ENCODE measurements at regions not wholly inside any gene's neighbourhood (a gene's known extent, or its start where the extent isn't known, plus 50 kb on each side); places are given as distances from the start of the nearest gene placed in this dataset.
"Not testable (repeated sequence)": the region's sequence is repeated elsewhere in the genome, so short reads cannot be mapped to it uniquely, and the experiment has no call there.

DNA sequence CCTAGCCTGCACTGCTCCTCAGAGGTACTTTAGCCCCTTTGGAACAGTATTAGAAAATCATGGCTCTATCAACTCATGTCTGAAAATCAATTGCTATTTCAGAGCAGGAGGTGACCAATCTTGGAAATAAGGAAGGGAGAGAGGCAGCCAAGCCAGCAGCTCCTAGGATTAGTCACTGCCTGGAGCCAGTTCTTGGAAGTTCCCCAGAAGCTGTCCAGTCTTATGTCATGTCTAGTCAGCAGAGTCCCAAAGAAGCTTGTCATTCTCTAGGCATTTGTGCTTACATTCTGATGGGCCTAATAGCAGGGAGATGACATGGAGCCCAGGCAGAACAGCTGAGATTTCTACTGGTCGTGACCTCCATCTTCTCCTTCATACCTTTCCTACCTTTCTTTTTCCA, 76.1 kb upstream of the PRSS12 start:
- H4K8ac ChIP-seq (ENCODE audit: extremely low read depth, insufficient read depth, low read length); H3K4me2 ChIP-seq (ENCODE audit: insufficient read depth in 1 of 2, low read depth in 2 of 2, low read length in 2 of 2); H3K4ac ChIP-seq (replicated peaks; ENCODE audit: insufficient read length, low read depth, low read length); H4K5ac ChIP-seq (ENCODE audit: insufficient read length, low read depth, low read length); H3K9me3 ChIP-seq (ENCODE audit: insufficient read depth in 2 of 2, low read depth in 1 of 2, low read length in 1 of 2); H2AFZ ChIP-seq (ENCODE audit: low read length); H2BK120ac ChIP-seq (replicated peaks; ENCODE audit: low read depth, low read length); H2BK20ac ChIP-seq (ENCODE audit: low read length); H2BK5ac ChIP-seq (ENCODE audit: low read depth, low read length); POLR2A ChIA-PET (ENCODE audit: partially characterized antibody); DNase-seq (ENCODE audit: low read depth in 1 of 2, low spot score in 2 of 2); H3K23ac ChIP-seq (ENCODE audit: insufficient read length); H3K4me3 ChIP-seq (ENCODE audit: extremely low read depth in 1 of 4, insufficient read depth in 2 of 4, low read depth in 3 of 4, low read length in 4 of 4); H3K79me2 ChIP-seq (ENCODE audit: control insufficient read depth in 1 of 2, insufficient read depth in 2 of 2, low read length in 2 of 2); H3K9ac ChIP-seq (replicated peaks in 1 of 4; ENCODE audit: extremely low read depth in 1 of 4, low read depth in 3 of 4, low read length in 3 of 4); H3K27ac ChIP-seq (ENCODE audit: low read depth, low read length); H3K14ac ChIP-seq (ENCODE audit: insufficient read length); H2BK15ac ChIP-seq (ENCODE audit: low read length); H3K27me3 ChIP-seq (replicated peaks in 1 of 4; ENCODE audit: control insufficient read depth in 3 of 4, extremely low read depth in 1 of 4, insufficient read depth in 3 of 4, low read length in 3 of 4); H3K18ac ChIP-seq (ENCODE audit: extremely low read depth, low read length); H3K36me3 ChIP-seq (ENCODE audit: control insufficient read depth in 2 of 4, insufficient read depth in 4 of 4, low read length in 3 of 4); H2BK12ac ChIP-seq (ENCODE audit: low read depth, low read length); H2AK5ac ChIP-seq (ENCODE audit: low read depth, low read length); H3K56ac ChIP-seq (replicated peaks; ENCODE audit: insufficient read length, low read depth, low read length); H4K20me1 ChIP-seq (replicated peaks in 1 of 2; ENCODE audit: control insufficient read depth in 1 of 2, insufficient read depth in 2 of 2, low read length in 2 of 2); H3K79me1 ChIP-seq (ENCODE audit: low read depth, low read length); CTCF ChIA-PET (ENCODE audit: partially characterized antibody); FAIRE-seq; H4K91ac ChIP-seq (replicated peaks; ENCODE audit: insufficient read length, low read length); H3K23me2 ChIP-seq (ENCODE audit: low read depth, low read length); H3K4me1 ChIP-seq (replicated peaks in 1 of 4; ENCODE audit: control insufficient read depth in 3 of 4, insufficient read depth in 4 of 4, low read length in 3 of 4): not testable (repeated sequence)
- WGBS, 2 experiments (ENCODE audit: extremely low coverage in 1 of 2, insufficient coverage in 1 of 2, insufficient read length in 1 of 2, insufficient replicate concordance in 2 of 2, low coverage in 1 of 2, low lambda C conversion rate in 2 of 2, missing lambda C conversion rate in 1 of 2), result no CpG with 5 or more reads among the region's 1 CpG

DNA sequence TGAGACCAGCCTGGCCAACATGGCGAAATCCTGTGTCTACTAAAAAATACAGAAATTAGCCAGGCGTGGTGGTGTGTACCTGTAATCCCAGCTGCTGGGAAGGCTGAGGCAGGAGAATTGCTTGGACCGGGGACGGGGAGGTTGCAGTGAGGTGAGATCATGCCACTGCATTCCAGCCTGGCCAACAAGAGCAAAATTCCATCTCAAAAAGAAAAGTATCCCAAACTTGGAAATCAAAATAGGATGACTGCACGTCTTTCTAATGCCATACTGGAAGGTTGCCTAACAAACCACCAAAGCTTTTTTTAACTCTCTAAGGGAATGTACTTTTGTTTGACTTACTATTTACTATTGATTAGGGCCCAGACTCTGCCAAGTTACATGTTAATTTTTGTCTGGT, 79.6 kb upstream of the PRSS12 start:
- POLR2A ChIA-PET (ENCODE audit: partially characterized antibody); DNase-seq (ENCODE audit: low read depth in 1 of 2, low spot score in 2 of 2): not testable (repeated sequence)

More for the DNA sequence above, 79.6 kb upstream of the PRSS12 start:
- H3K23ac ChIP-seq (ENCODE audit: insufficient read length); H3K9ac ChIP-seq (replicated peaks in 1 of 4; ENCODE audit: extremely low read depth in 1 of 4, low read depth in 3 of 4, low read length in 3 of 4); H3K4me3 ChIP-seq (ENCODE audit: extremely low read depth in 1 of 4, insufficient read depth in 2 of 4, low read depth in 3 of 4, low read length in 4 of 4); H3K56ac ChIP-seq (replicated peaks; ENCODE audit: insufficient read length, low read depth, low read length); H3K79me2 ChIP-seq (ENCODE audit: control insufficient read depth in 1 of 2, insufficient read depth in 2 of 2, low read length in 2 of 2); FAIRE-seq; H3K36me3 ChIP-seq (ENCODE audit: control insufficient read depth in 2 of 4, insufficient read depth in 4 of 4, low read length in 3 of 4); H4K8ac ChIP-seq (ENCODE audit: extremely low read depth, insufficient read depth, low read length); H3K4ac ChIP-seq (replicated peaks; ENCODE audit: insufficient read length, low read depth, low read length); H3K18ac ChIP-seq (ENCODE audit: extremely low read depth, low read length); H3K14ac ChIP-seq (ENCODE audit: insufficient read length); H2BK120ac ChIP-seq (replicated peaks; ENCODE audit: low read depth, low read length); H4K91ac ChIP-seq (replicated peaks; ENCODE audit: insufficient read length, low read length); H2BK15ac ChIP-seq (ENCODE audit: low read length); H3K23me2 ChIP-seq (ENCODE audit: low read depth, low read length); H2BK20ac ChIP-seq (ENCODE audit: low read length); H2BK5ac ChIP-seq (ENCODE audit: low read depth, low read length); H4K5ac ChIP-seq (ENCODE audit: insufficient read length, low read depth, low read length); H2AK5ac ChIP-seq (ENCODE audit: low read depth, low read length); H3K4me2 ChIP-seq (ENCODE audit: insufficient read depth in 1 of 2, low read depth in 2 of 2, low read length in 2 of 2); H3K27ac ChIP-seq (ENCODE audit: low read depth, low read length); H2AFZ ChIP-seq (ENCODE audit: low read length); H3K27me3 ChIP-seq (replicated peaks in 1 of 4; ENCODE audit: control insufficient read depth in 3 of 4, extremely low read depth in 1 of 4, insufficient read depth in 3 of 4, low read length in 3 of 4); CTCF ChIA-PET (ENCODE audit: partially characterized antibody); H2BK12ac ChIP-seq (ENCODE audit: low read depth, low read length); H3K9me3 ChIP-seq (ENCODE audit: insufficient read depth in 2 of 2, low read depth in 1 of 2, low read length in 1 of 2); H3K4me1 ChIP-seq (replicated peaks in 1 of 4; ENCODE audit: control insufficient read depth in 3 of 4, insufficient read depth in 4 of 4, low read length in 3 of 4); H4K20me1 ChIP-seq (replicated peaks in 1 of 2; ENCODE audit: control insufficient read depth in 1 of 2, insufficient read depth in 2 of 2, low read length in 2 of 2); H3K79me1 ChIP-seq (ENCODE audit: low read depth, low read length): not testable (repeated sequence)
- 96% methylated on average over 2 of the region's 5 CpGs; no CpG with 5 or more reads in 1 of the 2 experiments for WGBS, 2 experiments (ENCODE audit: extremely low coverage in 1 of 2, insufficient coverage in 1 of 2, insufficient read length in 1 of 2, insufficient replicate concordance in 2 of 2, low coverage in 1 of 2, low lambda C conversion rate in 2 of 2, missing lambda C conversion rate in 1 of 2)
